ENCODE measurements at regions not wholly inside any gene's neighbourhood (a gene's known extent, or its start where the extent isn't known, plus 50 kb on each side); places are given as distances from the start of the nearest gene placed in this dataset.

GRCh38 chr12:94074980-94075629 lies 73.3 kb upstream of the PLXNC1 start:
- TF ChIP-seq POLR2A (IDR thresholded peaks at IDR 0.05) (no peak), CTCF (IDR thresholded peaks at IDR 0.05) (peak in 6 of 7 experiments; percentile 16 to 44 (median 36))
